ENCODE measurements at regions not wholly inside any gene's neighbourhood (a gene's known extent, or its start where the extent isn't known, plus 50 kb on each side); places are given as distances from the start of the nearest gene placed in this dataset.

- no peaks in the 10 kb centered on the region for H3K27me3 ChIP-seq (ENCODE audit: control insufficient read depth, insufficient read depth, low read length)
- Mint-ChIP-seq H3K4me1 (no peaks in the 10 kb centered on the region), H3K36me3 (no peaks in the 10 kb centered on the region), H3K27ac (no peak overlapping the region), H3K27me3 (ENCODE audit: low read depth in 2 of 2) (no peaks in the 10 kb centered on the region), H3K9me3 (no peaks in the 10 kb centered on the region), H3K4me3 (no peak overlapping the region)
- WGBS (ENCODE audit: insufficient coverage), result 83% methylated on average over 6 of the region's 6 CpGs
- intact Hi-C loops (cut with micrococcal nuclease), result no loop called here
- H3K4me1 ChIP-seq (ENCODE audit: control insufficient read depth, insufficient read depth, low read length), result no peaks in the 10 kb centered on the region
- H3K4me3 ChIP-seq (ENCODE audit: low read length), result no peak overlapping the region
- no peak for DNase-seq
- no peak for TF ChIP-seq CTCF (IDR thresholded peaks at IDR 0.05)
- H3K27ac ChIP-seq (ENCODE audit: low read length), result no peak overlapping the region
- no peaks in the 10 kb centered on the region for H3K9me3 ChIP-seq (ENCODE audit: control insufficient read depth, insufficient read depth, low read length)
- ATAC-seq, result no peak
- no peaks in the 10 kb centered on the region for H3K36me3 ChIP-seq (ENCODE audit: control insufficient read depth, insufficient read depth, low read length)
Measured at GRCh38 chr5:93246090-93246855, 334.7 kb downstream of the NR2F1-AS1 start.

- Mint-ChIP-seq H3K27me3 (ENCODE audit: low read depth in 2 of 2) (no peaks in the 10 kb centered on the region), H3K4me1 (no peaks in the 10 kb centered on the region), H3K4me3 (no peak overlapping the region), H3K27ac (no peak overlapping the region), H3K36me3 (no peaks in the 10 kb centered on the region), H3K9me3 (peaks cover 0 to 2% of the 10 kb centered on the region in 2 donors)
- H3K36me3 ChIP-seq (ENCODE audit: control insufficient read depth, insufficient read depth, low read length), result no peaks in the 10 kb centered on the region
- no peak for TF ChIP-seq CTCF (IDR thresholded peaks at IDR 0.05)
- no peaks in the 10 kb centered on the region for H3K4me1 ChIP-seq (ENCODE audit: control insufficient read depth, insufficient read depth, low read length)
- H3K9me3 ChIP-seq (ENCODE audit: control insufficient read depth, insufficient read depth, low read length), result no peaks in the 10 kb centered on the region
- H3K27me3 ChIP-seq (ENCODE audit: control insufficient read depth, insufficient read depth, low read length), result no peaks in the 10 kb centered on the region
- intact Hi-C loops (cut with micrococcal nuclease), result no loop called here
- WGBS (ENCODE audit: insufficient coverage), result 78% methylated on average over 3 of the region's 3 CpGs
- no peak overlapping the region for H3K4me3 ChIP-seq (ENCODE audit: low read length)
- no peak for ATAC-seq
- no peak for DNase-seq
- no peak overlapping the region for H3K27ac ChIP-seq (ENCODE audit: low read length)
Measured at GRCh38 chr5:93245226-93245625, 335.8 kb downstream of the NR2F1-AS1 start.

GRCh38 chr5:93243481-93243880, 337.5 kb downstream of the NR2F1-AS1 start:
- H3K36me3 Mint-ChIP-seq, result no peaks in the 10 kb centered on the region
- intact Hi-C loops (cut with micrococcal nuclease), result no loop called here

More at GRCh38 chr5:93243481-93243880, 337.5 kb downstream of the NR2F1-AS1 start:
- no peak for TF ChIP-seq CTCF (IDR thresholded peaks at IDR 0.05)
- no peak overlapping the region for H3K4me3 Mint-ChIP-seq
- Histone ChIP-seq H3K27me3 (ENCODE audit: control insufficient read depth, insufficient read depth, low read length) (no peaks in the 10 kb centered on the region), H3K27ac (ENCODE audit: low read length) (no peak overlapping the region), H3K9me3 (ENCODE audit: control insufficient read depth, insufficient read depth, low read length) (no peaks in the 10 kb centered on the region), H3K36me3 (ENCODE audit: control insufficient read depth, insufficient read depth, low read length) (no peaks in the 10 kb centered on the region), H3K4me3 (ENCODE audit: low read length) (no peak overlapping the region), H3K4me1 (ENCODE audit: control insufficient read depth, insufficient read depth, low read length) (no peaks in the 10 kb centered on the region)
- DNase-seq (no peak), ATAC-seq (no peak)
- whole genome bisulfite sequencing (ENCODE audit: insufficient coverage), result 92% methylated on average over 1 of the region's 1 CpG
- no peak overlapping the region for H3K27ac Mint-ChIP-seq
- peaks cover 8 to 10% of the 10 kb centered on the region in 2 donors for H3K9me3 Mint-ChIP-seq
- H3K4me1 Mint-ChIP-seq, result no peaks in the 10 kb centered on the region
- no peaks in the 10 kb centered on the region for H3K27me3 Mint-ChIP-seq (ENCODE audit: low read depth in 2 of 2)
